Mesendoderm (in vitro differentiated cells): ENCODE measurements at regions not wholly inside any gene's neighbourhood (a gene's known extent, or its start where the extent isn't known, plus 50 kb on each side); places are given as distances from the start of the nearest gene placed in this dataset.

ENCODE experiments used
- DNase-seq: peaks from one replicate; pipeline ENCODE4 v3.0.0; 2013
- H2AK5ac ChIP-seq: 2 replicates; pipeline ENCODE4 v1.6.1; 2013; ENCODE audit warnings: low read length, inconsistent platforms
- H2BK120ac ChIP-seq: 2 replicates; pipeline ENCODE4 v1.6.1; 2013; ENCODE audit warnings: low read depth, mild to moderate bottlenecking, low read length, moderate library complexity, mixed read lengths
- H2BK15ac ChIP-seq: replicated peaks from 2 replicates; pipeline ENCODE4 v1.6.1; 2013; ENCODE audit warnings: low read depth, mild to moderate bottlenecking, moderate library complexity
- H2BK5ac ChIP-seq: 2 replicates; pipeline ENCODE4 v1.6.1; 2013; ENCODE audit warnings: low read length, inconsistent platforms
- H3K18ac ChIP-seq: 2 replicates; pipeline ENCODE4 v1.6.1; 2013; ENCODE audit warnings: mild to moderate bottlenecking, low read length, mixed read lengths
- H3K23ac ChIP-seq: one replicate; pipeline ENCODE4 v1.6.1; 2013; ENCODE audit warnings: low read length
- H3K27ac ChIP-seq: 2 replicates; pipeline ENCODE4 v1.5.1; 2013; ENCODE audit warnings: low read depth, mild to moderate bottlenecking, inconsistent platforms, low read length, moderate library complexity
- H3K27me3 ChIP-seq: 2 replicates; pipeline ENCODE4 v1.6.1; 2013; ENCODE audit warnings: low read length, control low read depth, mild to moderate bottlenecking, inconsistent platforms; ENCODE audit not compliant: insufficient read depth, poor library complexity
- H3K36me3 ChIP-seq: 2 replicates; pipeline ENCODE4 v1.6.1; 2013; ENCODE audit warnings: low read length, inconsistent platforms; ENCODE audit not compliant: control insufficient read depth, insufficient read depth
- H3K4ac ChIP-seq: one replicate; pipeline ENCODE4 v1.6.1; 2013; ENCODE audit warnings: low read depth, mild to moderate bottlenecking, low read length, moderate library complexity
- H3K4me1 ChIP-seq: 2 replicates; pipeline ENCODE4 v1.6.1; 2013; ENCODE audit warnings: low read depth, low read length, inconsistent platforms; ENCODE audit not compliant: control insufficient read depth
- H3K4me2 ChIP-seq: 2 replicates; pipeline ENCODE4 v1.6.1; 2013; ENCODE audit warnings: low read length
- H3K4me3 ChIP-seq: 2 replicates; pipeline ENCODE4 v1.5.1; 2013; ENCODE audit warnings: mild to moderate bottlenecking, low read length
- H3K56ac ChIP-seq: one replicate; pipeline ENCODE4 v1.6.1; 2013; ENCODE audit warnings: low read length
- H3K79me1 ChIP-seq: 2 replicates; pipeline ENCODE4 v1.6.1; 2013; ENCODE audit warnings: low read length, inconsistent platforms
- H3K79me2 ChIP-seq: 2 replicates; pipeline ENCODE4 v1.6.1; 2013; ENCODE audit warnings: mild to moderate bottlenecking, low read length; ENCODE audit not compliant: control insufficient read depth, insufficient read depth
- H3K9ac ChIP-seq: 2 replicates; pipeline ENCODE4 v1.6.1; 2013; ENCODE audit warnings: low read length, inconsistent platforms
- H4K5ac ChIP-seq: one replicate; pipeline ENCODE4 v1.6.1; 2013; ENCODE audit warnings: low read length
- H4K8ac ChIP-seq: one replicate; pipeline ENCODE4 v1.6.1; 2013; ENCODE audit warnings: low read depth, mild to moderate bottlenecking, control low read depth, low read length, moderate library complexity
- WGBS: extraction: QIAGEN DNeasy Blood & Tissue Kit; methylation state at CpG from one replicate; pipeline ENCODE4 v1.1.7; 2013; ENCODE audit warnings: low lambda C conversion rate, missing lambda C conversion rate; ENCODE audit not compliant: insufficient coverage; ENCODE audit errors: extremely low coverage; 5-methylcytosine and 5-hydroxymethylcytosine counted together

- H3K18ac ChIP-seq, result no peak overlapping the region
- no peaks in the 10 kb centered on the region for H3K36me3 ChIP-seq
- peak; percentile 33 for DNase-seq
- H3K23ac ChIP-seq, result no peak overlapping the region
- no peak overlapping the region for H3K27ac ChIP-seq
- no peak overlapping the region for H3K56ac ChIP-seq
- no peak overlapping the region for H4K8ac ChIP-seq
- H3K79me2 ChIP-seq, result no peaks in the 10 kb centered on the region
- WGBS, result no CpG with 5 or more reads among the region's 4 CpGs
- H2BK15ac ChIP-seq, result no peak overlapping the region
- no peaks in the 10 kb centered on the region for H3K79me1 ChIP-seq
- no peak overlapping the region for H3K4me2 ChIP-seq
- no peaks in the 10 kb centered on the region for H3K27me3 ChIP-seq
- peaks cover 2% of the 10 kb centered on the region for H3K4me1 ChIP-seq
- H2BK5ac ChIP-seq, result no peak overlapping the region
- H4K5ac ChIP-seq, result no peak overlapping the region
- H2AK5ac ChIP-seq, result no peak overlapping the region
- no peak overlapping the region for H3K4me3 ChIP-seq
- no peak overlapping the region for H3K4ac ChIP-seq
- H3K9ac ChIP-seq, result no peak overlapping the region
- no peak overlapping the region for H2BK120ac ChIP-seq
These were observed 280.5 kb downstream of the FBXW7 start for GRCh38 chr4:152255437-152255836.

DNA sequence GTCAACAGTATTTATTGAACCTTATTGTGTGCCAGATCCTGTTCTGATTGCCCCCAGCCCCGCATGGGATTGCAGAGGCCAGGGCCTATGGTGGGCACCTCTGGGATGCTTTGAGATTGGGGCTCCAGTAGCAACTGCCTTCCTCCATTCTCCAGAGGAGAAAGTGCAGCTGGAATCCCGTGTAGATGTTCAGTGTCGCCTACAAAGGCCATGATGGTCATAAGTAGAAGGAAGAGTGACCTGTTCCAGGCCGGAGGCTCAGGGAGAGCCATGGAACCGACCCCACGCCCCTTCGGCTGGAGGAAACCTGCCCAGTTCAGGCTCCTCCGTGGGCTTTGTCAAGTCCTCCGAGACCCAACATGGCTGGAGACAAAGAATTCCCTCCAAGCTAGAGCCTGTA is 287.5 kb downstream of the FBXW7 start:
- no peak overlapping the region for H4K8ac ChIP-seq
- no peak overlapping the region for H3K4me2 ChIP-seq
- no peaks in the 10 kb centered on the region for H3K79me2 ChIP-seq
- no peaks in the 10 kb centered on the region for H3K4me1 ChIP-seq
- no peak overlapping the region for H3K27ac ChIP-seq
- H2BK5ac ChIP-seq, result no peak overlapping the region
- H3K56ac ChIP-seq, result no peak overlapping the region
- H3K4ac ChIP-seq, result no peak overlapping the region
- H3K36me3 ChIP-seq, result no peaks in the 10 kb centered on the region
- no peak overlapping the region for H3K23ac ChIP-seq
- H2BK120ac ChIP-seq, result no peak overlapping the region
- no peak overlapping the region for H3K4me3 ChIP-seq
- no peak overlapping the region for H4K5ac ChIP-seq
- H3K18ac ChIP-seq, result no peak overlapping the region
- DNase-seq, result no peak
- no CpG with 5 or more reads among the region's 9 CpGs for WGBS
- H3K27me3 ChIP-seq, result no peaks in the 10 kb centered on the region
- no peak overlapping the region for H2AK5ac ChIP-seq
- no peak overlapping the region for H3K9ac ChIP-seq
- H3K79me1 ChIP-seq, result no peaks in the 10 kb centered on the region
- no peak overlapping the region for H2BK15ac ChIP-seq

- no peak overlapping the region for H3K27ac ChIP-seq
- H3K56ac ChIP-seq, result no peak overlapping the region
- H3K9ac ChIP-seq, result no peak overlapping the region
- WGBS, result no CpG with 5 or more reads among the region's 19 CpGs
- H4K8ac ChIP-seq, result no peak overlapping the region
- no peaks in the 10 kb centered on the region for H3K79me2 ChIP-seq
- peak; percentile 48 for DNase-seq
- no peak overlapping the region for H3K4me3 ChIP-seq
- H3K36me3 ChIP-seq, result no peaks in the 10 kb centered on the region
- no peaks in the 10 kb centered on the region for H3K27me3 ChIP-seq
- H3K23ac ChIP-seq, result no peak overlapping the region
- no peak overlapping the region for H3K18ac ChIP-seq
- no peak overlapping the region for H2BK15ac ChIP-seq
- H2BK5ac ChIP-seq, result no peak overlapping the region
- no peak overlapping the region for H2BK120ac ChIP-seq
- no peaks in the 10 kb centered on the region for H3K79me1 ChIP-seq
- no peak overlapping the region for H3K4ac ChIP-seq
- no peak overlapping the region for H2AK5ac ChIP-seq
- no peaks in the 10 kb centered on the region for H3K4me1 ChIP-seq
- H4K5ac ChIP-seq, result no peak overlapping the region
- H3K4me2 ChIP-seq, result no peak overlapping the region
These were observed 288.5 kb downstream of the FBXW7 start for GRCh38 chr4:152247271-152247975.

GRCh38 chr4:152246659-152247058 is 289.2 kb downstream of the FBXW7 start:
- Histone ChIP-seq H3K23ac (no peak overlapping the region), H3K18ac (no peak overlapping the region), H4K5ac (no peak overlapping the region), H4K8ac (no peak overlapping the region), H3K4ac (no peak overlapping the region), H3K79me2 (no peaks in the 10 kb centered on the region), H2BK5ac (no peak overlapping the region), H3K56ac (no peak overlapping the region), H3K79me1 (no peaks in the 10 kb centered on the region), H3K27me3 (no peaks in the 10 kb centered on the region), H3K9ac (no peak overlapping the region), H3K4me1 (no peaks in the 10 kb centered on the region), H3K27ac (no peak overlapping the region), H3K4me3 (no peak overlapping the region), H2AK5ac (no peak overlapping the region), H2BK15ac (no peak overlapping the region), H3K4me2 (no peak overlapping the region), H2BK120ac (no peak overlapping the region), H3K36me3 (no peaks in the 10 kb centered on the region)
- WGBS, result no CpG with 5 or more reads among the region's 13 CpGs
- DNase-seq, result no peak

GRCh38 chr4:152245680-152246079 is 290.2 kb downstream of the FBXW7 start:
- Histone ChIP-seq H3K4me1 (no peaks in the 10 kb centered on the region), H3K27me3 (no peaks in the 10 kb centered on the region), H3K27ac (no peak overlapping the region), H3K18ac (no peak overlapping the region), H4K5ac (no peak overlapping the region), H3K79me1 (no peaks in the 10 kb centered on the region), H3K4me3 (no peak overlapping the region), H3K4me2 (no peak overlapping the region), H2AK5ac (no peak overlapping the region), H3K79me2 (no peaks in the 10 kb centered on the region), H3K23ac (no peak overlapping the region), H3K36me3 (no peaks in the 10 kb centered on the region), H2BK120ac (no peak overlapping the region), H3K9ac (no peak overlapping the region), H3K56ac (no peak overlapping the region), H2BK5ac (no peak overlapping the region), H4K8ac (no peak overlapping the region), H2BK15ac (no peak overlapping the region), H3K4ac (no peak overlapping the region)
- no peak for DNase-seq
- WGBS, result no CpG with 5 or more reads among the region's 1 CpG

DNA sequence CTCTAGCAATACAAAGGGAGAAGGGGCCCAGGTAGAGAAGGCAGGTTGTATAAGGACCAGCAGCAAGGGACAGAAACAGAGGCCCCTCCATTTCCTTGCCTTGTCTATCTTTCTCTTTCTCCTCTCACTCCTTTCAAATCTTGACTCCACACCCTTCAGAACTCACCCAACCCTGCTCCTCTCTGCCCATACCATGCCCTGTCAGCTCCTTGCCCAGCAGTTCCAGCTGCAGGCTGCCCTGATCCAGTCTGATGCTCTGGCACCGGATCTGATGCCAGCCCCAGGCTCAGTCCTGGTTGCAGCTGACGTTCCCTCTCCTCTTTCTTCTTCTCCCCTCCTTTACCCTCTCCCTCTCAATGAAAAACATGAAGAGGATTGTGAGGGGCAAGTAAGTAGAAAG is 291.2 kb downstream of the FBXW7 start:
- Histone ChIP-seq H2BK5ac (no peak overlapping the region), H3K9ac (no peak overlapping the region), H3K4me1 (no peaks in the 10 kb centered on the region), H2BK15ac (no peak overlapping the region), H3K27me3 (no peaks in the 10 kb centered on the region), H3K27ac (no peak overlapping the region), H3K56ac (no peak overlapping the region), H3K23ac (no peak overlapping the region), H3K4me2 (no peak overlapping the region), H4K5ac (no peak overlapping the region), H3K36me3 (no peaks in the 10 kb centered on the region), H3K18ac (no peak overlapping the region), H3K4me3 (no peak overlapping the region), H3K79me1 (no peaks in the 10 kb centered on the region), H3K4ac (no peak overlapping the region), H4K8ac (no peak overlapping the region), H2AK5ac (no peak overlapping the region), H2BK120ac (no peak overlapping the region), H3K79me2 (no peaks in the 10 kb centered on the region)
- no peak for DNase-seq
- WGBS, result no CpG with 5 or more reads among the region's 2 CpGs
